GM12864 (cell line): ENCODE measurements at regions not wholly inside any gene's neighbourhood (a gene's known extent, or its start where the extent isn't known, plus 50 kb on each side); places are given as distances from the start of the nearest gene placed in this dataset.

Experiments used
- DNase-seq: peaks from one replicate; pipeline ENCODE4 v3.0.0-alpha.2; 2011; ENCODE audit warnings: low read depth
- H3K4me3 ChIP-seq: 2 replicates; pipeline ENCODE4 v1.5.1; 2011; ENCODE audit warnings: mild to moderate bottlenecking, low read depth, low read length, control low read depth
- TF ChIP-seq, protein P1 (sequence below): IDR thresholded peaks from 2 replicates; pipeline ENCODE4 v1.5.1; 2011; ENCODE audit warnings: low read depth, mild to moderate bottlenecking, moderate library complexity, low read length, control low read depth, inconsistent platforms; ENCODE audit errors: missing control alignments

DNA sequence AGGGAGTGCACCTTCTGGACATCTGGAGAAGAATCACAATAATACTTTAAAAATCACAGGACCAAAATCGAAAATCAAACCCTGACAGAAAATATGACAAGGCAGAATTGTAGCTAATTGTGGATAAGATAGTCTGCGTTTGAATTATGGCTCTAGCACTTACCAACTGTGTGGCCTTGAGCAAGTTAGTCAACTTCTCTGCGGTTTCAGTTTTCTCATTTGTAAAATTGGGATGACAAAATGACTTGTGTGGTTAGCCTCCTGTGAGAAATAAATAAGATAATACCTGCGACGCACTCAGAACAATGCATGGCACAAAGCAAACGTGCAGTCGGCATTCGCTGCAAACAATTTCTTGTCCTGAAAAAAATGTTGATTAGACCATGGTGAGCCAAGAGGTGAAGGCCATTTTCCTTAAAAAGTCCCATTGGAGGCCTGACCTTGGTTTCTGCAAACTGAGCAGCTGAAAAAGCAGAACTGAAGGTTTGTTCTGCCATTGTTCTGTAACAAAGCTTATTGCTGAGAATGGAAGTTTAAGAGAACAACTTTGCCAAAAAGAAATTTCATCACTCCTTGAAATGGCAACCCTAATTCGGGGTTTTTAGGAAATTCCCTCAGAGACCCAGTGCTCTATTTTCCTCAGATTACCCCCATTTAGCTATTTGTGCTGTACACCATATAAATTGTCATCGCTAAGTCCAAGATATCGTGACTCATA is 266.3 kb downstream of the ERMARD start:
- DNase-seq = no peak
- TF ChIP-seq, protein P1, sequence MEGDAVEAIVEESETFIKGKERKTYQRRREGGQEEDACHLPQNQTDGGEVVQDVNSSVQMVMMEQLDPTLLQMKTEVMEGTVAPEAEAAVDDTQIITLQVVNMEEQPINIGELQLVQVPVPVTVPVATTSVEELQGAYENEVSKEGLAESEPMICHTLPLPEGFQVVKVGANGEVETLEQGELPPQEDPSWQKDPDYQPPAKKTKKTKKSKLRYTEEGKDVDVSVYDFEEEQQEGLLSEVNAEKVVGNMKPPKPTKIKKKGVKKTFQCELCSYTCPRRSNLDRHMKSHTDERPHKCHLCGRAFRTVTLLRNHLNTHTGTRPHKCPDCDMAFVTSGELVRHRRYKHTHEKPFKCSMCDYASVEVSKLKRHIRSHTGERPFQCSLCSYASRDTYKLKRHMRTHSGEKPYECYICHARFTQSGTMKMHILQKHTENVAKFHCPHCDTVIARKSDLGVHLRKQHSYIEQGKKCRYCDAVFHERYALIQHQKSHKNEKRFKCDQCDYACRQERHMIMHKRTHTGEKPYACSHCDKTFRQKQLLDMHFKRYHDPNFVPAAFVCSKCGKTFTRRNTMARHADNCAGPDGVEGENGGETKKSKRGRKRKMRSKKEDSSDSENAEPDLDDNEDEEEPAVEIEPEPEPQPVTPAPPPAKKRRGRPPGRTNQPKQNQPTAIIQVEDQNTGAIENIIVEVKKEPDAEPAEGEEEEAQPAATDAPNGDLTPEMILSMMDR = no peak
- no peak overlapping the region for H3K4me3 ChIP-seq

DNA sequence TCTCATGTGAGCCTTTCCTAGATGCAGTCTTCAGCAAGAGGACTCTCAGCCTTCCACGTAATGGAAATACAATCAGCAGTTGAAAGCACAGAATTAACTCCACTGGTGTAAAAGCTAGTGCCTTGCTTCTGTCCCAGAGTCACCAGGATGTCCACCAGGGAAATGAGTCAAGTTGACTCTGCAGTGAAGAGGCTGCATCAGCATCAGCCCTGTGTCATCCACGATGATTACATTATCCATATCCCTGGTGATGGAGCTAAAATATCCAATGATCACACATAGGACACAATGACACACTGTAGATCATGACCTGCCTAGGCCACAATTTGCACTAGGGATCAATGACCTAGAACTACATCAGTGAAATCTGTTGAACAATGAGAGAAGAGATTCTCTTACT is 262.4 kb downstream of the ERMARD start:
- H3K4me3 ChIP-seq = no peak overlapping the region
- no peak for DNase-seq
- TF ChIP-seq, protein P1 = no peak

DNA sequence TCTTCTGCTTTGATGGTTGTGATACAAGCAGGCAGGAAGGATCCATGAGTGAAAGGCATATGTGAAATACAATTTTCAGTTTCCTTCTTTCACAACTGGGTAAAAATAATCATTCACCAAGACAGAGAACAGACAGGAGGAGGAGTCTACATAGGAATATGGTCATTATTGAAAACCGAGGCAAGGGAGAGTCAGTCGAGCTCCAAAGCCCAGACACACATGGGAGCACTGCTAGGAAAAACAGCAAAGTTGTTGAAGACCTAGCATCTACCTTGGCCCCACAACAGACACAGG is 260.6 kb downstream of the ERMARD start:
- TF ChIP-seq, protein P1 = no peak
- no peak overlapping the region for H3K4me3 ChIP-seq
- DNase-seq = no peak

DNA sequence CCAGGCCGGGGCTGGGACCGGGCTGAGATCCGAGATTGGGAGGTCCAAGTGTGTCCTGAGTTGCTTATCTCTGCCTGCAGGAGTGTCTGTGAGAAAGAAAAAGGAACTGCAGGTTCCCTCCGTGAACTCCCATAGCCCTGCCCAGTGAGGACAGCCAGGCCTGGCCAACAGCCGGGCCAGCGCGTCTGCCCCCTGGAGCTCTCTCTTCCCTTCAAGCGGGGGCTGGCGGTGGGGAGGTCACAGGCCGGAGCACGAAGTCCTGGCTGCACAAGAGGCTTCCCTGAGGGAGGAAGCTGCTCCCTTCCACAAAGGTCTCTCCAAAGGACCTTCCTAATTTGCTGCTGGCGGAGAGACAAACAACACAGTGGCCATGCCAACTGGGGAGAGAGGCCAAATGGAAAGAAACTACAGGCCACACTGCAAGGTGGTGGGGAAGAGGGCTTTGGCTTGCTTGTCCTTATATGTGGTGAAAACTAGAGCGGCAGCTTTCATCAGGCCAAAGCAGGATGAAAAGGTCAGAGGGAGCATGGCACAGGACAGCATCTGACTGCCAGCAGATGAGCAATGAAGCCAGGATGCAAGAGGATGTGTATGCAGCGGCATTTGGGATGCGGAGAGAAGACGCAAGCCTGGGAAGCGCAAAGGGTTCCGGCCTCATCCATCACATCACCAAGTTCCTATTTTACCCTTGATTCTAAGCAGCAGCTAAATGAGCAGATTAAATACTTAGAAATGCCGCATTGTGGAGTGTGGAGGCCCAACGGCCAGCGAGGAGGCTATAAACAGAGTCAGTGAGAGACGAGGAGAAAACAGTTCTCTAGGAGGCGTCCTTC is 260.0 kb downstream of the ERMARD start:
- no peak overlapping the region for H3K4me3 ChIP-seq
- DNase-seq = no peak
- TF ChIP-seq, protein P1 = no peak

DNA sequence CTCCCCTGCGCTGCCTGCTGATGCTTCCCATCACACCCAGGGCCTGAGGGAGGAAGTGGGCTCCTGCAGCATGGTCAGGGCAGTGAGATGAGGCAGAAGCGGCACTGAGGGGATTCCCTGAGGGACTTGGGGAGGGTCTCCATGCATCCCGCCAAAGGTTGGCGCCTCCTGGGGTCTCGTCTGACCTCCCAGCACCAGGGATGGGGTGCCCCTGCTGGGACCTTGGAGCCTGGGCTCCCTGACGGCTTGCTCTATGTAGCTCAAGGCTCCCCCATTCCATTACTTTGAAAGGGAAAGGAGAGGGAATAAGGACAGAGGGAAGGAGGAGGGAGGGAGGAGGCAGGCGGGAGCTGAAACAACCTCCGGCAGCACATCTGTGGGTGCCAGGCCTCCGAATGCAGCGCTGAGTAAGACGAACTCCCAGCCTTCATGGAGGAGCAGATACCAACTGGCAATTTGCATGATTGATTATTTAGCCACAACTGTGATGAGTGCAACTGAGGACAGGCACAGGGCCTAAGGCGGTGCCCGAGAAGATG is 259.3 kb downstream of the ERMARD start:
- H3K4me3 ChIP-seq = no peak overlapping the region
- TF ChIP-seq, protein P1 = no peak
- no peak for DNase-seq

DNA sequence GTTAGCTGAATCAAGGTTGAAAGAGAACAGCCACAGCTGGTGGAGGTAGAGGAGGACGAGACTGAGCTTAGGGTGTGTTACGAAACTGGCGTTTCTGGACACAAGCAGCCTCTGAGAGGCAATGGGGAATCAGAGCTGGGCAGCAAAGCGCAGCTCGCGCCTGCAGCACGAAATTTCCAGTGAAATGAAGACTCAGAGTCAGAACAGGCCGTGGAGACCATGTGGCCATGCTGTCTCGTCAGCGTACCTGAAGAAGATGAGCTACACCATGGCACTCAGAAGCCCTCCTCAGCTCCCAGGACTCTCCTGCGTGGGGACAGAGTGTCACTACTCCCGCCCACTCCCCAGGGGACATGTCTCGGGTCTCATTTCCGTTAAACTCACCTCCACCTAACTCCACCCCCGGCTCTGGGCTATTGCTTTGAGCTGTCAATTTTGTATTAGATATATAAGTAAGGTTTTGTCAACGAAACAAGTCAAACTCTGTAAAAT is 256.9 kb downstream of the ERMARD start:
- TF ChIP-seq, protein P1 = no peak
- no peak for DNase-seq
- H3K4me3 ChIP-seq = no peak overlapping the region
